H1 (cell line): ENCODE measurements at regions not wholly inside any gene's neighbourhood (a gene's known extent, or its start where the extent isn't known, plus 50 kb on each side); places are given as distances from the start of the nearest gene placed in this dataset.

Experiments used
- CHD7 ChIP-seq: fragments of 300-600 bp; sonication (generic); IDR thresholded peaks from 2 replicates; pipeline ENCODE4 v1.7.1; 2012; ENCODE audit warnings: low read length, moderate library complexity, mild to moderate bottlenecking, inconsistent platforms; ENCODE audit not compliant: insufficient replicate concordance

GRCh38 chr11:38266691-38267090 lies 1668.7 kb upstream of the RAG2 start (continued):
- no peak for TF ChIP-seq CHD7
- TF ChIP-seq, all 59 proteins: peak for 0
